Astrocyte (in vitro differentiated cells and primary cell): ENCODE measurements at regions not wholly inside any gene's neighbourhood (a gene's known extent, or its start where the extent isn't known, plus 50 kb on each side); places are given as distances from the start of the nearest gene placed in this dataset.
A peak's percentile ranks its signal among the peaks of the same experiment; 100 is the strongest.

Experiments used
- DNase-seq: peaks from one replicate; pipeline ENCODE4 v3.0.0-alpha.2; 2010; ENCODE audit warnings: low read depth
- FAIRE-seq: peaks from 2 replicates; lab custom pipeline; 2011; peaks lifted over from hg19 to GRCh38; lab: Jason Lieb, UNC
- H2AFZ ChIP-seq: 2 replicates; pipeline ENCODE4 v1.6.0; 2012; ENCODE audit warnings: low read depth, low read length, inconsistent platforms
- H3K27ac ChIP-seq: 2 replicates; pipeline ENCODE4 v1.5.1; 2011; ENCODE audit warnings: low read depth, low read length, inconsistent platforms
- H3K27me3 ChIP-seq: 2 replicates; pipeline ENCODE4 v1.6.0; 2011; ENCODE audit warnings: low read length, inconsistent platforms; ENCODE audit not compliant: insufficient read depth
- H3K36me3 ChIP-seq: 2 replicates; pipeline ENCODE4 v1.5.1; 2011; ENCODE audit warnings: low read length, inconsistent platforms; ENCODE audit not compliant: insufficient read depth
- H3K4me1 ChIP-seq: 2 replicates; pipeline ENCODE4 v1.5.1; 2011; ENCODE audit warnings: low read length, inconsistent platforms; ENCODE audit not compliant: insufficient read depth
- H3K4me2 ChIP-seq: 2 replicates; pipeline ENCODE4 v1.6.0; 2012; ENCODE audit warnings: low read length, inconsistent platforms
- H3K4me3 ChIP-seq: 2 replicates; pipeline ENCODE4 v1.5.1; 2011; ENCODE audit warnings: low read depth, mild to moderate bottlenecking, low read length, inconsistent platforms; ENCODE audit not compliant: insufficient read depth
- H3K79me2 ChIP-seq: 2 replicates; pipeline ENCODE4 v1.6.0; 2012; ENCODE audit warnings: mild to moderate bottlenecking, low read length, inconsistent platforms; ENCODE audit not compliant: insufficient read depth
- H3K9ac ChIP-seq: 2 replicates; pipeline ENCODE4 v1.6.0; 2012; ENCODE audit warnings: mild to moderate bottlenecking, low read length, inconsistent platforms
- H3K9me3 ChIP-seq: 2 replicates; pipeline ENCODE4 v1.5.1; 2012; ENCODE audit warnings: low read depth, mild to moderate bottlenecking, low read length, inconsistent platforms; ENCODE audit not compliant: insufficient read depth
- H4K20me1 ChIP-seq: 2 replicates; pipeline ENCODE4 v1.6.0; 2012; ENCODE audit warnings: low read length, inconsistent platforms; ENCODE audit not compliant: insufficient read depth
- H3K27ac Mint-ChIP-seq: one replicate; pipeline ENCODE4 v1.8.0; 2021; ENCODE audit warnings: mild to moderate bottlenecking, mixed read lengths; ENCODE audit not compliant: unreplicated experiment
- H3K27me3 Mint-ChIP-seq: one replicate; pipeline ENCODE4 v1.8.0; 2021; ENCODE audit warnings: low read depth, mixed read lengths; ENCODE audit not compliant: unreplicated experiment
- H3K36me3 Mint-ChIP-seq: one replicate; pipeline ENCODE4 v1.8.0; 2021; ENCODE audit warnings: low read depth, mixed read lengths; ENCODE audit not compliant: unreplicated experiment
- H3K4me1 Mint-ChIP-seq: one replicate; pipeline ENCODE4 v1.8.0; 2021; ENCODE audit warnings: low read depth, mixed read lengths; ENCODE audit not compliant: unreplicated experiment
- H3K4me3 Mint-ChIP-seq: one replicate; pipeline ENCODE4 v1.8.0; 2021; ENCODE audit warnings: mild to moderate bottlenecking, moderate library complexity, mixed read lengths; ENCODE audit not compliant: unreplicated experiment
- H3K9me3 Mint-ChIP-seq: one replicate; pipeline ENCODE4 v1.8.0; 2021; ENCODE audit warnings: mild to moderate bottlenecking, mixed read lengths; ENCODE audit not compliant: unreplicated experiment
- EZH2 ChIP-seq: IDR thresholded peaks from 2 replicates; pipeline ENCODE4 v1.6.1; 2012; ENCODE audit warnings: mild to moderate bottlenecking, low read length, inconsistent platforms; ENCODE audit not compliant: insufficient read depth
- TF ChIP-seq, protein P1 (sequence below): IDR thresholded peaks from 2 replicates; pipeline ENCODE4 v1.5.1; 2011; ENCODE audit warnings: low read depth, mild to moderate bottlenecking, inconsistent platforms, low read length, moderate library complexity; ENCODE audit not compliant: insufficient read depth

- peaks cover 35% of the 10 kb centered on the region for H3K4me1 Mint-ChIP-seq
- H3K36me3 ChIP-seq, result no peaks in the 10 kb centered on the region
- H3K9me3 ChIP-seq, result no peaks in the 10 kb centered on the region
- no peak overlapping the region for H3K4me2 ChIP-seq
- H3K4me1 ChIP-seq, result peaks cover 15% of the 10 kb centered on the region
- H3K4me3 ChIP-seq, result no peak overlapping the region
- H3K4me3 Mint-ChIP-seq, result no peak overlapping the region
- H3K27ac ChIP-seq, result no peak overlapping the region
- H3K27me3 Mint-ChIP-seq, result no peaks in the 10 kb centered on the region
- no peaks in the 10 kb centered on the region for H3K27me3 ChIP-seq
- no peaks in the 10 kb centered on the region for H3K36me3 Mint-ChIP-seq
- no peak overlapping the region for H2AFZ ChIP-seq
- FAIRE-seq (no peak), DNase-seq (no peak)
- H3K79me2 ChIP-seq, result peaks cover 89% of the 10 kb centered on the region
- no peak overlapping the region for H3K9ac ChIP-seq
- TF ChIP-seq EZH2, result no peak
- TF ChIP-seq, protein P1, sequence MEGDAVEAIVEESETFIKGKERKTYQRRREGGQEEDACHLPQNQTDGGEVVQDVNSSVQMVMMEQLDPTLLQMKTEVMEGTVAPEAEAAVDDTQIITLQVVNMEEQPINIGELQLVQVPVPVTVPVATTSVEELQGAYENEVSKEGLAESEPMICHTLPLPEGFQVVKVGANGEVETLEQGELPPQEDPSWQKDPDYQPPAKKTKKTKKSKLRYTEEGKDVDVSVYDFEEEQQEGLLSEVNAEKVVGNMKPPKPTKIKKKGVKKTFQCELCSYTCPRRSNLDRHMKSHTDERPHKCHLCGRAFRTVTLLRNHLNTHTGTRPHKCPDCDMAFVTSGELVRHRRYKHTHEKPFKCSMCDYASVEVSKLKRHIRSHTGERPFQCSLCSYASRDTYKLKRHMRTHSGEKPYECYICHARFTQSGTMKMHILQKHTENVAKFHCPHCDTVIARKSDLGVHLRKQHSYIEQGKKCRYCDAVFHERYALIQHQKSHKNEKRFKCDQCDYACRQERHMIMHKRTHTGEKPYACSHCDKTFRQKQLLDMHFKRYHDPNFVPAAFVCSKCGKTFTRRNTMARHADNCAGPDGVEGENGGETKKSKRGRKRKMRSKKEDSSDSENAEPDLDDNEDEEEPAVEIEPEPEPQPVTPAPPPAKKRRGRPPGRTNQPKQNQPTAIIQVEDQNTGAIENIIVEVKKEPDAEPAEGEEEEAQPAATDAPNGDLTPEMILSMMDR, result no peak
- H4K20me1 ChIP-seq, result peaks cover 33% of the 10 kb centered on the region
- no peaks in the 10 kb centered on the region for H3K9me3 Mint-ChIP-seq
- H3K27ac Mint-ChIP-seq, result peak overlapping the region; percentile 63
Measured at GRCh38 chr3:159829539-159830227, 159.0 kb upstream of the IL12A start.

DNA sequence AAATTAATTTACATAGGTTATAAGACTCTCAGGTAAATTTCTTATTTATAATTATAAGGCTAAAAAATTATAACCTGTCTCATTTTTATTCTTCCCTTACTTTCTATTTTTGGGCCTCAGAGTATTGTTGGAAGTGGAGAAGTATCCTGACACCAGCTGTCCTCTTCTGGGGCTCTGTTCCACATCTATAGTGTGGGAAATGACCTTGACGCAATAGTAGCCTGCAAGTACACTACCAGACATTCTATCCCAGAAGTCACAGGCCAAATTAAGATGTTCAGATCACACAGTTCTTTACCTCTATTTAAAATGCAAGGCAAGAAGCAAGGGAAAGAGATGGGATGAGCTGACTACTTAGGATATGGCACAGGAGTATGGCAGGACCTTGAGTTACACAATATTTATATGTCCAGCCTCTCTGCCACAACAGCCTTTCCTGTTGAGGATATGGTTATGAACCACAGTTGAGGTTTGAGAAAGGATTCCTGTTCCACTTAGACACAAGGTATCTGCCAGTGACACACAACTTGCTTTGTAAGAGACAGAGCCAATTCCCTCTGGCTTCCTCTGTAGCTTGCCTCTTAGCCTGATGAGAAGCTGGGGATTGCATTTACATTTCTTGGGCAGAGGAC lies 158.0 kb upstream of the IL12A start:
- Histone ChIP-seq H3K79me2 (peaks cover 89% of the 10 kb centered on the region), H3K27me3 (no peaks in the 10 kb centered on the region), H3K27ac (no peak overlapping the region), H3K4me1 (peaks cover 8% of the 10 kb centered on the region), H3K9me3 (no peaks in the 10 kb centered on the region), H3K9ac (no peak overlapping the region), H4K20me1 (peaks cover 32% of the 10 kb centered on the region), H3K36me3 (no peaks in the 10 kb centered on the region), H3K4me2 (no peak overlapping the region), H2AFZ (no peak overlapping the region), H3K4me3 (no peak overlapping the region)
- TF ChIP-seq, protein P1, result no peak
- TF ChIP-seq EZH2, result no peak
- DNase-seq (peak; percentile 41), FAIRE-seq (peak; percentile 84)
- Mint-ChIP-seq H3K4me3 (peak overlapping the region; percentile 54), H3K27ac (peak overlapping the region; percentile 20), H3K4me1 (peaks cover 25% of the 10 kb centered on the region), H3K27me3 (no peaks in the 10 kb centered on the region), H3K9me3 (no peaks in the 10 kb centered on the region), H3K36me3 (no peaks in the 10 kb centered on the region)

GRCh38 chr3:159831466-159831865 lies 157.2 kb upstream of the IL12A start:
- TF ChIP-seq, protein P1, result no peak
- no peak for TF ChIP-seq EZH2
- H3K79me2 ChIP-seq, result peaks cover 89% of the 10 kb centered on the region

More at GRCh38 chr3:159831466-159831865, 157.2 kb upstream of the IL12A start:
- Mint-ChIP-seq H3K27ac (no peak overlapping the region), H3K9me3 (no peaks in the 10 kb centered on the region), H3K4me1 (peaks cover 27% of the 10 kb centered on the region), H3K4me3 (no peak overlapping the region), H3K36me3 (no peaks in the 10 kb centered on the region), H3K27me3 (no peaks in the 10 kb centered on the region)
- Histone ChIP-seq H3K9ac (no peak overlapping the region), H3K4me2 (no peak overlapping the region), H3K4me1 (peaks cover 11% of the 10 kb centered on the region), H3K27ac (no peak overlapping the region), H3K4me3 (no peak overlapping the region), H2AFZ (no peak overlapping the region), H3K9me3 (no peaks in the 10 kb centered on the region), H4K20me1 (peaks cover 34% of the 10 kb centered on the region), H3K27me3 (no peaks in the 10 kb centered on the region), H3K36me3 (no peaks in the 10 kb centered on the region)
- DNase-seq (no peak), FAIRE-seq (no peak)
